ENCODE measurements at regions not wholly inside any gene's neighbourhood (a gene's known extent, or its start where the extent isn't known, plus 50 kb on each side); places are given as distances from the start of the nearest gene placed in this dataset.

DNA sequence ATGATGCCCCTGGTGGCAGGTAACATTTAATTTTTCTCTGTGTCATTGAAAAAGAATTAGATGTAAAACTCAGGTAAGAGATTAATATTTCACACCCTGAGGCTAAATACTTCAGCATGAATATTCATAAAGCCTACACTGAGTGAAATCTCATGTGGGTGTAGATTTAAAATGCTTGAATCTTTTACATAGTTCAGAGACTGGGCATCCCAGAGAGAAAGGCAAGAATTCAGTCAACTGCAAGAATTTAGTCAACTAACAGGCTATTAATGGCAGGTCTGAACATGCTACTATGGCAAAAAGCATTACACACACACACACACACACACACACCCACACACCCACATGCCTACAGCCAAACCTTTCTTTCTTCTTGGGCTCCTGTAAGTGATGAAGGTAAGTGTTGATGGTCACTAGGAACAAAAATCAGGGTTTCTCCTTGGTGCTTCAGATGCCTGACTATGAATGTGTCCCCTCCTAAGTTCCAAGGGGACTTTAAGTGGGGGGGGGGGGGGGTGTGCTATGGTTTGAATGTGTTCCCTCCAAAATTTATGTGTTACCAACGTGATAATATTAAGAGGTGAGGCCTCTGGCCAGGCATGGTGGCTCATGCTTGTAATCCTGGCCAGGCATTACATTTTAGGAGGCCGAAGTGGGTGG is 63.7 kb upstream of the PSMD7 start:
- DNase-seq (ENCODE audit: low spot score): no peak

DNA sequence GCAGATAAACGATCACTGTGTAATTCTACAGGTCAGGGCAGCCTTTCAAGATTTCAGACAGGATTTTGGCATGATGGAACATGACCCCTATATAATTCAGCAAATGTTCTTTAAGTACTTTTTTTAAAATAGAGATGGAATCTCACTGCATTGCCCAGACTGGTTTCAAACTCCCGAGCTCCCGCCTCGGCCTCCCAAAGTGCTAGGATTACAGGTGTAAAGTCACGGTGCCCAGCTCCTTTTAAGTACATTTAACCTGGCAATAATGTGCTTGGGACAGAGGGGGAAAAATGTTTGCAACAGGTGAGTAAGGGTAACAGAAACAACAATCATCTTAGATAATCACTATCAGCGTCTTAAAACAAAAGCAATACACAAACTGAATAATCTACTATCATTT is 66.5 kb upstream of the PSMD7 start:
- no peak for DNase-seq (ENCODE audit: low spot score)

DNA sequence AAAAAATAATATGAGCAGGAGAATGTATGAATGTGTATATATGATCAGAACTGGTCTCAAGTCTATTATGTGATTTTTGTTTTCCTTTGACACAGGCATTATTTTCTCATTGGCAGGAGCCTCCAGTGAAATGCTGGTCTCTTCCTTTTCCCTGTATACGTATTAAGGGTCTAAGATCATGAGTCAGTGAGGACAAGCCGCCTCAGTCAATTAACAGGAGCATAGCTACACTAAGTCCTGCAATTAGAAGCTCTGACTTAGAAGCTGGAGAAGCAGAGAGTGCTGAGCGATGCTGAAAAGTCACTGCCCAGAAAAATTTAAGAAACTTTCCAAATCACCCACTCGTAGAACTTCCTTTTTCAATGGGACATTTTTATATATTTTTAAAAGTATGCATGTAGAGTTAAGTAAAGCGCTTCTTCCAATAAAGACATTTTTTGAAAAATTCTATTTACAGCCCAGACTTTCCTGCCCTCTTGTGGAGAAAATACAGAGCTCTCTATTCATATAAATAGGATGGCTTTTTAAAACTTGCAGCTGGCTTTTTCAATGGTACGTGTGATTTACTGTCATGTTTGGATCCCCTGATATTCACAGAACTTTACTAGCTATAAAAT is 70.2 kb upstream of the PSMD7 start:
- peak; percentile 31 for DNase-seq (ENCODE audit: low spot score)

DNA sequence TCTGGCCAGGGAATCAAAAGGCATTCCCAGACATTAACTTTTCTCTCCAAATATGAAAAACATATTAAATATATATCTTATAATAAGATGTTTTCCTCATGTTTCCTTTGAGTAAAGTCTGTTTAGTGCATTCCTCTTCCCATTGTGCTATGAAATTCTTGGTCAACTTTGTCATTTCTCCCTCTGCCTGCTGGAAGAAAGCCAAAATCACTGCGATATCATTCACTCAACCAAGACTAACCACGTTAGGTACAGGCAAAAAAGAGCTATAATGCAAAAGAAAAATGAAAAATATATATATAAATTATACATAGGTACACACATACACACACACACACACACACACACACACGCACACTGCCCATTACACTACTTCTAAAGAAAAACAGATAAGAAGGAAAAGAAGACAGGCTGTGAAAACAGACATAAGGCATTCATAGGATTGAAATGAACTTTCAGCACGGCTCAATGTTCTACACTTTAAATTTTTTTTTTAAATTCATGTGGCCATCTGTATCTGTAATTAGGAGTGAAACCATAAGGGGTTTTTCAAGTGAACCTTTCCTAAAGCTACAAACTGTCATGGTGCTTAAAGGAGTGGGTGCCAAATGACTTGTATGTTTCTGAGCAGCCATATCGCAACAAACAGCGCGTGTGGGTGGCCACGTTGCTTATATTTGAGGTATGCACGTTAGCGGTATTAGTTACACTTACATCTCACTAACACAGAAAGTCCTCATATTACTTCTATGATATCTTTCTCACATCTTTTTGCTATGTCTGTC is 71.6 kb upstream of the PSMD7 start:
- no peak for DNase-seq (ENCODE audit: low spot score)

DNA sequence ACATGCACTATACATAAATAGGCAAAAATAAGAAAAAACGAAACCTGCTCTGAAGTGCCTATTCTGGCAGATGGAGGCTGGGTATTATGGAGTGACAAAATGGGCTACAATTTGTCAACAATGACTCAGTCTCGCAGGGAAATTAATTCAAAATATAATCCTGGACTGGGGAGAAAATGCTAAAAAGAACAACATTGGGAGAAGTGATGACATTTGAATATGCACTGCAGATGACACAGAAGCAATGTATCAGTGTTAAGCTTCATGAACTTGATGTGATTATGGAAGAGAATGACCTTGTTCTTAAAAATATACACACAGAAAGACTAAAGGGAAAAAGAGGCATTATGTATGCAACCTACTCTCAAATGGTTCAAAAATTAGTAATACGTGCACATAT is 74.8 kb upstream of the PSMD7 start:
- DNase-seq (ENCODE audit: low spot score): no peak

DNA sequence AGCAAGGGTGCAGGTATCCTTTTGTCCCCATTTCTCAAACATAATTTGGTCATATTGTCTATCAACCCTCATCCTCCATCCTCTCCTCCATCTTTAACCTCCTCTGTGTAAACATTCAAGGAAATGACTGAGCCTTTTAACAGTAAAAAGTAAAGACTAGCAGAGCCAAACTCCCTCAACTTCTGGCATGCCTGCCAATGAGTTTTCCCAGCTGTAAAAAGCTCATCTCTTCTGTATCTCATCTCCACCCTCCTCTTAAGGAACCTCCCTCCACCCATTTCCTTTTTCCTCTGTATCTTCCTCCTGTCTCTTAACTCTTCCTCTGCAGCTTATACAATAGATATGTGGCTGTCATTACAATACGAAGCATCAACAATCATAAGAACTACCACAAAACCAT is 76.9 kb upstream of the PSMD7 start:
- DNase-seq (ENCODE audit: low spot score): no peak

DNA sequence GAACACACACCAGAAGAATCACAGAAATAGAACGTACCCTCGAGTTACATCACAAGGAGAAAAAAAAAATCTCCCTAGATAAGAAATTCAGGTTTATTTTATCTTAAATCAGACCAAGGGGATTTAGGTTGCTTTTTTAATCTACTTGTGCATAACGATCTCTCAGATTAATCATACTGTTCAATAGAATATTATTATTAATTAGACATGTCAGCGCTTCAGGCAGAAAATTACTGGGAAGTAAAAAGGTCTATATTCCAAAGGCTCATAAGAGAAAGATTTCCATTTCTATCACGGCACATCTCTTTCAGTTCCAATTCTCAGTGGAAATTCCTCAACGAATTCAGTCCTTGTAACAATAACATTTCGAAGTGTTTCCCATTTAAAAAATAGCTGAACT is 77.7 kb upstream of the PSMD7 start:
- no peak for DNase-seq (ENCODE audit: low spot score)

DNA sequence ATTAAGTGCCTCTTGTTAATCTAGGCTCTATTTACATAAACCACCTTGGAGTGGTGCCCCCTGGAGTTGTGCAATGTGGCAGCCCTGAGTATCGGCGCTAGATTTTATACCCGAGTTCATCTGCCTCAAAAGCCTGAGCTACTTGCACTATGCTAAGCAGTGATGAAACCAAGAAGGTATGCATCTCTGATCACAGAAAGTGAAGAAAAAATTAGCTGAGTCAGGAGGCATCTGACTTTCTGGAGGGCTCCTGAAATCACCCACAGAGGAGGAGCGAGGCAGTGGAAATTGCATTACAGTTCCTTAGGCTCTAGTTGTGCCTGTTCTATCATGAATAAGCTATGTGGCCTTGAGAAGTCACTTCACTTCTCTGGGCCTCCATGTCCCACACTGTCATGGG is 80.3 kb upstream of the PSMD7 start:
- no peak for DNase-seq (ENCODE audit: low spot score)

DNA sequence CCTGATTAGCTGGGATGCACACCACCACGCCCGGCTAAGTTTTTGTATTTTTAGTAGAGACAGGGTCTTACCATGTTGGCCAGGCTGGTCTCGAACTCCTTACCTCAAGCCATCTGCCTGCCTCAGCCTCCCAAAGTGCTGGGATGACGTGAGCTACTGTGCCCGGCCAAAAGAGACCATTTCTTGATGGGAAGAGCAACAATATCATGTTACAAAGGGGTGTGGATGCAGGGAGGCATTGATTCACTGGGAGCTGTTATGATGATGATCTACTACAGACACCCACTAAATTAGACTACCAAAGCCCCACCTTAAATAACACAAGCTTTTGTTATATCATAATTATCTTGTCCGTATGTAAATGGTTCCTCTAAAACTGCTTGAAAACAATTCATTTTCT is 81.4 kb upstream of the PSMD7 start:
- DNase-seq (ENCODE audit: low spot score): no peak

DNA sequence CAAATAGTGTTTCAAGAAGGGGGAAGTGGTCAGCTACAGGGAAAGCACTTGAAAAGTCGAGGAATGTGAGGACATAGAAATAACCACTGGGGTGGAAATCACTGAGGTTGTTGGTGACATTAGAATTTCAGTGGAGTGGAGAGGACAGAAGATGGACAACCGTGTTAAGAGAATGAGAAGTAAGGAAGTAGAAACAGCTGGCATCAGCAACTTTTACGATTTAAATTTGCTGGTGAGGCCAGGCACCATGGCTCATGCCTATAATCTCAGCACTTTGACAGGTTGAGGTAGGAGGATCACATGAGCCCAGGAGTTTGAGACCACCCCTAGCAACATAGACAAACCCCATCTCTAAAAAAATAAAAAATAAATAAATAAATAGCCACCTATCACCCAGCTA is 83.2 kb upstream of the PSMD7 start:
- DNase-seq (ENCODE audit: low spot score): no peak

DNA sequence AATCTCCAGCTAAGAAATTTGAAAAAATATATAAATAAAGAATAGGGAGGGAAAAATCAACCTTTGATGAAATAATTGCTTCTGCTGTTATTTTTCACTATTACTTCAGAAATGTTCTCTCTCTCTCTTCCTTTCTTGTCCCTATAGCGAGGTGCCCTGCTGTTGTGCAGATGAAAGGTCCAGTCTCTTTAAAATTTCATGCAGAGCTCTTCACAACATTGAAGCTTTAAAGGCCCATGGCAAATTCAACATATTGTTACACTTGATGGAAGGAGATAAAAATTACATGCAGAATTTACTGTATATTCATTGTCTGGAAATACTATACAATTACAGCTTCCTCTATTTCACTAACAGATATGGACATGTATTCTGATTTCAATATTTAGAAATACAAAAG is 86.4 kb upstream of the PSMD7 start:
- DNase-seq (ENCODE audit: low spot score): no peak

DNA sequence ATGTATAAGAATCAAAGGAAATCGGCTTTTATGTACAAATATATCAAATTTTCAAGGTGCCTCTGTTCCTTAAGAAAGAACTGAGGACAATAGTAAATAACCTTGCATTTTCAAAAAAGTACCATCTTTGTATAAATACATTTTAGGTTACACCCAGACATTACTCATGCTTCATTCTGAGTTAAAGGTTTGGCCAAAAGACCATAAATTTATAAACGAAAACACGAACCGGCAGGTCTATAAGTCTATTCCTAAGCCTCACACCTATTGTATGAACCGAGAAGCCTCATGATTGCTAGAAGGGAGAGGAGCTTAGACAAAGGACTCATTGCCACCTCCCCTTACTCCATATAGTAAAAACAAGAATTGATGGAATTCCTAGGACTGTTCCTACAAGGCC is 94.6 kb upstream of the PSMD7 start:
- DNase-seq (ENCODE audit: low spot score): no peak

DNA sequence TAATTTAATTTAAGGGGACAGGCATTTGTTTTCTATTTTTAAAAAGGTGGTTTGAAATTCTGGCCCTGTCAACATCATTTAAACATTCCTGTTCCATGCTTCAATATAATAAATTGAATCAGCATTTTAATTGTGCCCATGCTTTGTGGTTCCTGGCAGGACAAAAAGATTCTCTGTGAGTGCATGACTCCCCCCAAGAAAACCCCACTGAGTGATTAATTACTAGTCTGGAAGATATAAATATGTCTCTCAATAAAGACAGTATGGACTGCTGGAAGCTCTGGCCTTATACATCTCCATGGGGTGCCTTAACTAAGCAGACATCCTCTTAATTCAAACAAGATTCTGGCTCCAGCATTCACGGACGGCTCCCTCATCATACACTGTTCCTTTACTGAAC is 95.0 kb upstream of the PSMD7 start:
- DNase-seq (ENCODE audit: low spot score): no peak

DNA sequence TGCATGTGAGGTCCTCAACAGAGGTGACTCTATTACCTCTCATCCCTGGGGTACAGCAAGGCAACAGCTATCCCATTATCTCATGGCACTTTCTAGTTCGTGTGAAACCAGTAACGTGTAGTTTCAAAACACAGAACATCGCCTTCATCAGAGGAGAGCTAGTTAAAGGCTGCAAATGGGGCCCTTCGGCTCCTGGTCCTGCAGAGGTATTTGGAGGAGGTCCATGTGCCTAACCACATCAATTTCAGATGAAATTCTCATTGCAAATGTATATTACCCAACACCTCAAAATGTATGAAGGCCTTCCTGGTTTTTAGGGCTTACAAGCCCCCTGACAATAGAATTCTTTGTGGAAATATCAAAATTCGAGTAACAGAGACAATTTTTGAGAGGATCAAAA is 95.7 kb upstream of the PSMD7 start:
- DNase-seq (ENCODE audit: low spot score): no peak

DNA sequence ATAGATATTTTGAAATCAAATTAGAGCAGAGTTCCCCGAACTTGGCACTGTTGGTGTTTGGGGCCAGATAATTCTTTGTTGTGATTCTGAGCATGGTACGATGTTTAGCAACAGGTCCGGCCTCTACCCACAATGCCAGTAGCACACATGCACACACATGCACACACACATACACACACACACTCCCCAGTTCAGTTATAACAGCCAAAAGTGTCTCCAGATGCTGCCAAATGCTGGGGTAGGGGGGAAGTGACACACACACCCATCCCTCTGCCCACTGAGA is 96.8 kb upstream of the PSMD7 start:
- no peak for DNase-seq (ENCODE audit: low spot score)

DNA sequence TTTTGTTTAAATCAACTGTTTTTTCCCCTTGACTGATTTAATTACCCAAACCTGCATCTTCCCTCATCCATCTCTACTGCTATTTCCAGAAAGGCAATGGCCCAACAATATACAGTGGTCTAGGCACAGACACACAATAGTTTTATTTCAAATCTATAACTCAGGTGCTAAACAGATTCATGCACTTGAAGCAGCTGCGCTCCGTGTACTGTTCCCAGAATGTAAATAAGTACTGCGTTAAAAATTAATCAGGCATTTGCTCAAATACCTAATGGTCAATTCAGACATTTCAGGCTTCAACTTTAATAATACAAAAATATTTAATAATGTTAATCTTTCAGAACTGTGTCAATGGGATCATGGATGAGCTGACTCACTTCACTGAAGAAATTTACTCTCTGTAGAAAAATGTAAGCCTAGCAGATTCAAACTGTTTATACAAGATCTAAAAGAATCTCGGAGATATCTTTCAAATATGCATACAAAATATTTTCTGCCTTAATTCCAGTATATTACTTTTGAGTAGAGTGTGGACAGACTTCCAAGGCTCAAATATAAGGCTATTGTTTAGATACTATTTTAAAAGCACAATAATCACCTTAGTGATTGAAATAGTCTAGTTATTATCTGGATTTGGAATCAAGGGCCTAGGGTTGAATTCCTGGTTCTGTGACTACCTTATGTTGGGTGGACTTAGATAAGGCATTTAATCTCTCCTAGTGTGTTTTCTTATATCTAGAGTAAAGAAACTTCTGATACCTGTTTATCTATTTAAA is 97.4 kb upstream of the PSMD7 start:
- no peak for DNase-seq (ENCODE audit: low spot score)

DNA sequence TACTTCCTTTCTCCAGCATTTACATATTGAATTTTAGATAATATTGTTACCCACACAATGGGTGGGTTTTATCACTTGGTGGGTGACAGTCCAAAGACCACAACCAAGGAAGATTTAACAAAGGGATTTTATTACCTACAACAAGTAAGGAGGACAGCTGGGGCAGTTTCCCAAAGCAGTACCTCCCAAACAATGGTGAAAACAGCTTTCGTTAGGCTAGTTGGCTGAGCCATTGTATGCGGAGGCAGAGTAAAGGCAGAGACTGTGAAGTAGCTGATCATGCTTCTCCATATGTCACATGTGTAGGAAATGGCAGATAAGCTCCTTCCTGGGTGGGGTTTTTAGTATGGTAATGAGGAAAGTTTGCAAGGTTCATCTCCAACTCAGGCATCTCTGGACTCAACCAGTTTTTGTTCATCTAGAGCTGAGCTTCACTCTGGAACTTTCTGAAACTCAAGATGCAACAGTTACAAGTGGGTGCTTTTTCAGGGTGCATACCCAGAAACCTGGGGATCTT is 104.3 kb upstream of the PSMD7 start:
- DNase-seq (ENCODE audit: low spot score): no peak

DNA sequence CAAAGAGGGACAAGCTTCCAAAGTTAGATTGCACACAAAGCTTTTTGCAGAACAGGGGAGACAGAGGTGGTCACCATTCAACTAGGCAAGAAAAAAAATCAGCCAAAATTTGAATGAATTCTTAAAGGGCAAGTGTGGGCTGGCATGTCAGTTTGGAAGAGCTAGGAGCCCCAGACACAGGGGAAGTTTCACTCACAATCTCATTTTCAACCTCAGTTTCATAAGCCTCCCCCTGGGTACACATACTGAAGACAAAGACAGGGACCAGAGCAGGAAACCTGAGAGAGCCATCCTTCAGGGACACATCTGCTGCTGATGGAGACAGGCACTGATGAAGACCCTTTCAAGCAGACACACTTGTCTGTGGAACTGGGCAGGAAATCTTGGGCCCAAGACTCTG is 106.3 kb upstream of the PSMD7 start:
- no peak for DNase-seq (ENCODE audit: low spot score)

DNA sequence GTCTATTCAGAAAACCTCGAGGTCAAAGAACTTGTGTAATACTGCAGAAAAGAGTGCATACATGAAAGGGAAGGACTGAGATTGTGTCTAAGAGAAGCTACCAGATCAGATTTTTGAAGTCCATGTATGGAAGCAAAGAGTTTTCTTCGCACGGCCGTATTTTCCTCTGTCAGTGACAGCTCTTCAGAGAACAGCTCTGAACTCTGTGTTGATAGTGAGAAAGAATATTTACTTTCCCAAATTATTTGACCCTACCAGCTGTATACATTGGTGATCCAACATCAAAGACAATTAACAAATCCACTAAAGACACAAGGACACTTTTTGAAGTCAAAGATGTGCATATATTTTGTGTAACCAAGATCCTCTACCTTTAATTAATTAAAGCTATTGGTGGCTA is 107.8 kb upstream of the PSMD7 start:
- no peak for DNase-seq (ENCODE audit: low spot score)

DNA sequence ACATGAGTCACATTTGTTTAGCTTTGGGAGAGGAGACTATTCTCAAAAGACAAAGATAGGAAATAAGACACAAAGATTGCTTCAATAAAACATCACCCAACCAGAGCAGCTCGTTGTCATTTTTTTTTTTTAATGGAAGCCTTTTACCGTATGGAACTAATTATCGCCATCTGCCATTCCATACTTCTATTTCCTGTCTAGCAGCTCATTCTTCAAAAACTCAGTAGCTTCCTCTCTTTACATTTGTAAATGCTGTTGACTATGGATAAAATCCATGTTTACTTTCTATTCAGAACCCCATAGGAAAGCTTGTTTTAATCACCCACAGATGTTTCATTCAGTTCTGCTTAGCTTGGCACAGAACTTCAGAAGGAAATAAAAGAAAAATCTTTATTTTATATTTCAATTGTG is 110.0 kb upstream of the PSMD7 start:
- DNase-seq (ENCODE audit: low spot score): no peak

DNA sequence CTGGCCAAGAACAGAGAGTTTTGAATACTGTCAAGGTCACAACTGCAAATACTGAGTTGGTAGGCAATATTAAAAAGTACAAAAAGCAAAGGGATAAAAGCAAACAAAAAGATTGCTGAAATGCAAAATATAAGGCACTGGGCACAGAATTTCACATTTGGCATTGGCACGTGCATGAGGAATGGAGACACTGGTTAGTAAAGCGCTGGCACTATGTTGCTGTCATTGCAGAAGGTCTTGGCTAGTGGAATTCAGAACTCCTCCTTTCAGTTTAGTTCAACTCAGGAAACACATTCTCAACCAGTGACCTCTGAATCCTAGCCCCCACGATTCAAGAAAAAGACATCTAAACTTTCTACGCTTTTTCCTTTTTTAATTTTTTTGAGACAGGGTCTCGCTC is 111.8 kb upstream of the PSMD7 start:
- no peak for DNase-seq (ENCODE audit: low spot score)

DNA sequence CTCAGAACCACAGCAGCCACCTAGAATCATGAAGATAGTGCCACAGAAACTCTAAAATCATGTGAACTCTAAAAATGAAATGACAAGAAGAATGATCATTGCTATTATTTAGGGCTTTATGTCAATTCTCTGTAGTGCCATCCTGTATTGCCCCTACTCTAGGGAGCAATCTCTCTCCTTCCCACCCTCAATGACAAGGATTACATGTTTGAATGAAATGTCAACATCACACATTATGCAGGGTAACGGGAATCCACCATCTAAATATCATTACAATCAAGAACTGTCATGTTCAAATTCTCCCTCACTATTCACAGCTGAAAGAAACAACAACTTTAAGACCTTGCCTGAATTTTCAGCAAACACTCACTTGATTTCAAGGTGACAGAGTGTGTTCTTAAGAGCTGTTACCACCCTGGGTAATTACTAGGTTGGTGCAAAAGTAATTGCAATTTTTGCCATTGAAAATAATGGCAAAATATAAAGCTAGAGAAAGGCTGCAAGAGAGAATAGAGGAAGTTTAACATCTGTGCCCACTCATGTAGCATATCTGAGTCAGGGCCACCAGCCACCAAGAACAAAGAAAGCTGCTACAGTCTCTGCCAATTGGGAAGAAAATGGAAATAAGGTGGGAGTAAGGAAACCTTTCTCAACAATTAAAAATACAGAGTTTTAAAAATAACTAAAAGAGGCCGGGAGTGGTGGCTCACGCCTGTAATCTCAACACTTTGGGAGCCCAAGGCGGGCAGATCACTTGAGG is 112.8 kb upstream of the PSMD7 start:
- no peak for DNase-seq (ENCODE audit: low spot score)

All from pons (tissue), 1 donor.